ENCODE measurements at regions not wholly inside any gene's neighbourhood (a gene's known extent, or its start where the extent isn't known, plus 50 kb on each side); places are given as distances from the start of the nearest gene placed in this dataset.

- TF ChIP-seq JUN (CRISPR knock-in tag; IDR thresholded peaks at IDR 0.05) (no peak), HMGXB4 (CRISPR knock-in tag; IDR thresholded peaks at IDR 0.05) (no peak), CTCF (IDR thresholded peaks at IDR 0.05) (no peak), MAX (CRISPR knock-in tag; IDR thresholded peaks at IDR 0.05) (no peak), AFF4 (CRISPR knock-in tag; IDR thresholded peaks at IDR 0.05; ENCODE audit: borderline replicate concordance) (no peak), STAT6 (CRISPR knock-in tag; conservative IDR thresholded peaks at IDR 0.05; ENCODE audit: low read depth) (no peak), RELA (CRISPR knock-in tag; IDR thresholded peaks at IDR 0.05; ENCODE audit: borderline replicate concordance) (no peak), SP1 (CRISPR knock-in tag; conservative IDR thresholded peaks at IDR 0.05) (no peak), TEAD4 (CRISPR knock-in tag; IDR thresholded peaks at IDR 0.05) (no peak), E2F1 (CRISPR knock-in tag; IDR thresholded peaks at IDR 0.05) (no peak), ZBTB21 (CRISPR knock-in tag; IDR thresholded peaks at IDR 0.05; ENCODE audit: borderline replicate concordance) (no peak), KAT7 (CRISPR knock-in tag; IDR thresholded peaks at IDR 0.05; ENCODE audit: borderline replicate concordance) (no peak)
Observed at GRCh38 chr19:33879818-33880575, 83.3 kb downstream of the KCTD15 start.
